ENCODE measurements at regions not wholly inside any gene's neighbourhood (a gene's known extent, or its start where the extent isn't known, plus 50 kb on each side); places are given as distances from the start of the nearest gene placed in this dataset.

- Histone ChIP-seq H3K4me3 (no peak overlapping the region), H3K27ac (no peak overlapping the region)
Measured at GRCh38 chr15:77827860-77828259, 195.1 kb upstream of the LINGO1 start.

GRCh38 chr15:77826006-77826695, 193.4 kb upstream of the LINGO1 start:
- Histone ChIP-seq H3K27ac (no peak overlapping the region), H3K4me3 (no peak overlapping the region)

- H3K27ac ChIP-seq = no peak overlapping the region
Measured at GRCh38 chr15:77825546-77825945, 192.8 kb upstream of the LINGO1 start.

GRCh38 chr15:77825252-77825542, 192.5 kb upstream of the LINGO1 start:
- H3K27ac ChIP-seq = no peak overlapping the region
- H3K4me3 ChIP-seq = no peak overlapping the region

More at GRCh38 chr15:77825546-77825945, 192.8 kb upstream of the LINGO1 start:
- no peak overlapping the region for H3K4me3 ChIP-seq

GRCh38 chr15:77824361-77825251, 191.9 kb upstream of the LINGO1 start:
- H3K27ac ChIP-seq = no peak overlapping the region
- H3K4me3 ChIP-seq = no peak overlapping the region

- Histone ChIP-seq H3K4me3 (no peak overlapping the region), H3K27ac (no peak overlapping the region)
Measured at GRCh38 chr15:77823736-77824135, 191.0 kb upstream of the LINGO1 start.

GRCh38 chr15:77822631-77823230, 190.0 kb upstream of the LINGO1 start:
- Histone ChIP-seq H3K27ac (no peak overlapping the region), H3K4me3 (no peak overlapping the region)

GRCh38 chr15:77821959-77822256, 189.2 kb upstream of the LINGO1 start:
- Histone ChIP-seq H3K4me3 (no peak overlapping the region), H3K27ac (no peak overlapping the region)

- Histone ChIP-seq H3K27ac (no peak overlapping the region), H3K4me3 (no peak overlapping the region)
Measured at GRCh38 chr15:77821188-77821958, 188.7 kb upstream of the LINGO1 start.

- Histone ChIP-seq H3K4me3 (peak overlapping the region in 6 of 7 experiments; percentile 6 to 45 (median 21)), H3K27ac (peak overlapping the region in 1 of 21 experiments; percentile 21)
Measured at GRCh38 chr15:77819851-77820728, 187.4 kb upstream of the LINGO1 start.

- H3K4me3 ChIP-seq = peak overlapping the region; percentile 6 to 45 (median 14)
- no peak overlapping the region for H3K27ac ChIP-seq
Measured at GRCh38 chr15:77819048-77819850, 186.5 kb upstream of the LINGO1 start.

GRCh38 chr15:77818484-77819047, 185.9 kb upstream of the LINGO1 start:
- H3K4me3 ChIP-seq = peak overlapping the region in 3 of 7 experiments; percentile 28 to 45 (median 43)
- peak overlapping the region in 1 of 21 experiments; percentile 52 for H3K27ac ChIP-seq

- H3K4me3 ChIP-seq = no peak overlapping the region
Measured at GRCh38 chr15:77817434-77817833, 184.7 kb upstream of the LINGO1 start.

GRCh38 chr15:77816983-77817382, 184.3 kb upstream of the LINGO1 start:
- Histone ChIP-seq H3K4me3 (no peak overlapping the region), H3K27ac (no peak overlapping the region)

More at GRCh38 chr15:77817434-77817833, 184.7 kb upstream of the LINGO1 start:
- no peak overlapping the region for H3K27ac ChIP-seq

GRCh38 chr15:77815015-77815414, 182.3 kb upstream of the LINGO1 start:
- Histone ChIP-seq H3K4me3 (no peak overlapping the region), H3K27ac (no peak overlapping the region)

- H3K27ac ChIP-seq = no peak overlapping the region
Measured at GRCh38 chr15:77812664-77813063, 180.0 kb upstream of the LINGO1 start.

GRCh38 chr15:77811270-77811669, 178.6 kb upstream of the LINGO1 start:
- no peak overlapping the region for H3K27ac ChIP-seq
- no peak overlapping the region for H3K4me3 ChIP-seq

More at GRCh38 chr15:77812664-77813063, 180.0 kb upstream of the LINGO1 start:
- H3K4me3 ChIP-seq = no peak overlapping the region

GRCh38 chr15:77810130-77810571, 177.4 kb upstream of the LINGO1 start:
- Histone ChIP-seq H3K27ac (no peak overlapping the region), H3K4me3 (no peak overlapping the region)
